HG02981 (cell line): ENCODE measurements at regions not wholly inside any gene's neighbourhood (a gene's known extent, or its start where the extent isn't known, plus 50 kb on each side); places are given as distances from the start of the nearest gene placed in this dataset.
A peak's percentile ranks its signal among the peaks of the same experiment; 100 is the strongest.

Experiments used
- ATAC-seq: cut with Tn5 transposase; IDR thresholded peaks from one replicate; pipeline ENCODE4 v1.9.1; 2021; ENCODE audit warnings: mild to moderate bottlenecking, moderate library complexity; ENCODE audit not compliant: unreplicated experiment

DNA sequence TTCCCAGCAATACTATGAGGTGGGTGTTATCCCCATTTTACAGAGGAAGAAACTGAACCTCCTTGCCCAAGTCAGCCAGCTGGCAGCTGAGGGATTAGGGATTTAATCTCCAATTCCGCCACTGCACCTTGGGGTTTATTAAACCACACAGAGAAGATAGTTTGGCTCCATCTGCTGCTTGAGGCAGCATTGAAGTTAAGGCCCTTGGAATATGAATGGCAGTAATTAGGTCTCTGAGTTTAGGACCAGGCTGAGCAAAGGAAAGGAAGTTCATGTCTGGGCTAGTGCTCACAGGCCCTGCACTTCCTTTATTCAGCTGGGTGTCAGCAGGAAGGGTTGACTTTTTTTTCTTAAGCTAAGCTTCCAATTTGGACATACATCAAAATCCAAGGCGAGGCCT, 86.9 kb upstream of the GDNF start:
- ATAC-seq, result no peak

DNA sequence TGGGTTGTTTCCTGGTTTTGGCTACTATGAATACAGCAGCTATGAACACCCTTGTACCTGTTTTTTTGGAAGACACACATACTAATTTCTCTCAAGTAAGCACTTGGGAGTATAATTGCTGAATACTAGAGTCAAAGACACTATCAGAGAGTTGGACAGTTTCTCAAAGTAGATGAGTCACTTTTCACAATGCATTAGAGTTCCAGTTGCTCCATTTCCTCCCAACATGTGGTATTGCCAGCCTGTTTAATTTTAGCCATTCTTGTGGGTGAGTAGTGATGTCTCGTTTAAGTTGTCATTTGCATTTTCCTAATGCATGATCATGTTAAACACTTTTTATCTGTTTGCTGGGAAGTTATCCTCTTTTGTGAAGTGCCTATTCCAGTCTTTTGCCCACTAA, 81.6 kb upstream of the GDNF start:
- ATAC-seq, result no peak

DNA sequence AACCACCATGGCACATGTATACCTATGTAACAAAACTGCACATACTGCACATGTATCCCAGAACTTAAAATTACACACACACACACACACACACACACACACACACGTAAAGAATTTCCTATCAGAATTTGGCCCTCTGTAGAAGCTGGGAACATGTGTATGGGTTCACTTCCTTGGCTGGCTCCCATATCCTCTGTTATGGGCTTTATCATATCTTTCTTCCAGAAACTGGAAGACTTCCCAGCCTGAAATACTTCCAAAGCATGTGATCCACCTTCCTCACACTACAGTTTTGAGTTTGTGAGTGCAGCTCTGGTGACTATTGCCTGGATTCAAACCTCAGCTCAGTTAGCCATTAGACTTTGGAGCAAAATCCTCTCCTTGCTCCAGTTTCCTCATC, 78.6 kb upstream of the GDNF start:
- no peak for ATAC-seq

DNA sequence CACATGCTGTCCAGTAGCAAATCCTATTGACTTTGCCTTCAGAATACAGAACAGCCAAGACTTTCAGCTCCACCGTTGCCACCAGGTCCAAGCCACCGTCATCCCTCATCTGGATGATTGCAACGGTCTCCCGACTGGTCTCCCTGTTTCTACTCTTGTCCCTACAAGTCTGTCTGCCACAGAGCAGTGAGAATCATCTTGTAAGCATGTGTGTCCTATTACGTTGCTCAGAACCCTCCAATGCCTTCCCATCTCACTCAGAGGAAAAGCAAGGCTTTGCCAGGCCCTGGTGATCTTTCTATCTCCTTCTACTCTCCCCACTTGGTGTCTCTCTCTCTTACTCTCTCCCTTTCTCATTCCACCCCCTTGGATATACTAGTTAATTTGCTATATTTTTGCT, 76.7 kb upstream of the GDNF start:
- no peak for ATAC-seq

DNA sequence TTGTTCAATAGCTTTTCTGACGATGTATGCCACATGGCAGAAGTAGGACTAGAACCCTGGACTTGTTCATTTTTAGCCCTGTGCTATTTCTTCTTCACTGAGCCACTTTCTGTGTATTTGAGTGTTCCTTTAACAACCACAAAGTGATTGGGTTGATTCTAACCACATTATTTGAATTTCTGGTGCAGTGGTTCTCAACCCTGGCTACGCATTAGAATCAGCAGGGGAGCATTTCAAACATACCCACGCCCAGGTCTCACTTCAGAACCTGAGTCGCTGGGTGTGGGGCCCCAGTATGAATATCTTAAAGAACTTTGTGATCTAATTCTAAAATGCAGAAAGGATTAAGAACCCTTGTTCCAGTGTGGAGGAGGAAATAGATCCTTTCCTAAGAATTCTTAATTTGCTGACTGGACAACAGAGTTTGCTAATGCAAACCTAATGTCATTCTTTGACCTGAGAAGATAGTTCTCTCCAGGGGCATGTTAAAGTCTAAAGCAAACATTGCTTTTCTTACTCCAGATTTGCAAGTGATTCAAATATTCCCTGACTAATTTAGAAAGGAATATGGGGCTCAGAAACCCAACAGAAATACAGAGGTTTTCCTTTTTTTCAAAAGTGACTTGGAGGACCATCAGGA, 75.4 kb upstream of the GDNF start:
- ATAC-seq, result peak; percentile 81

DNA sequence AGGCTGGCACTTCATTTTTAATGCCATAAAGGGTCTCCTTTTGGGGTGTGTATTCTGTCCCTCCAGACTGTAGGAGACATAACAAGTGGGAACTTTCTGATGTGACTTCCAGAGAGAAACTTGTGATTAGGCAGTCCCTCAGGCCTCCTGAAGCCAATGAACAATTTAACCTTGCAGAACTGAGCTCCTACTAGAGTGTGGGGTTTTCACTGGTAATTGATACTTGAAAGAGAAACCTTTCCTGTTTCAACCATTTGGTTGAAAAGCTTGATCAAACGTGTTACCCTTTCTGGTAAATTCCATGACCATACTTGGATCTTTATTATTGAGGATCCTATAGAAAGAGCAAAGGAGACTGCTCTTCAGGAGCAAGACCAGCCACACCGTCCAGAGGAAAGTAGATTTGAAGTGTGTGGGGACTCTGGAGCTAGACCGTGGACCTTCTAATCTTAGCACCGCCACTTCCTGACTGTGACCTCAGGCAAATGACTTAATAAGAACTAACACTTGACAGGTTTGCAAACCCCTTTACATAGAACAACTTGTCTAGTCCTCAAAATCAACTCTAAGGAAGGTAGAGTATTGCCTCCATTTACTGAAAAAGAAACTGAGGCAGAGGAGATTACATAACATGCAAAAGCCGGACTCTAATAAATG, 69.9 kb upstream of the GDNF start:
- ATAC-seq, result peak; percentile 78

DNA sequence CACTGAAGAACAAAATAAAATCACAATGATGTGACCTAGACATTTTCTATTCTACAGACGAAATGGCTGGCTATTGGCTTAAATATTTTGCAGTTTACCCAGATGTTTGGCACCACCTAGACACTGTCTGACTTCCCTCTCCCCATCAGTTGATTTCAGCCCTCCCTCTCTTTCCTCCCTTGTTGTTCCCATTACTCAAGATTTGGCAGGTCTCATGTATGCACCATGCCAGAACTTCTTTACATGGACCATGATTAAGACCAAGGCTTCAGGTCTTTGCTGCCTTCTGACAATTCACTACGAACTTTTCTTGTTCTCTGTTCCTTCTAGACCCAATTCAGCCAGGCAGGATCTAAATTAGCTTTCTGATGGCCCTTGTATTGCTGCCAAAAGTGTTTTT, 66.6 kb upstream of the GDNF start:
- ATAC-seq, result no peak

DNA sequence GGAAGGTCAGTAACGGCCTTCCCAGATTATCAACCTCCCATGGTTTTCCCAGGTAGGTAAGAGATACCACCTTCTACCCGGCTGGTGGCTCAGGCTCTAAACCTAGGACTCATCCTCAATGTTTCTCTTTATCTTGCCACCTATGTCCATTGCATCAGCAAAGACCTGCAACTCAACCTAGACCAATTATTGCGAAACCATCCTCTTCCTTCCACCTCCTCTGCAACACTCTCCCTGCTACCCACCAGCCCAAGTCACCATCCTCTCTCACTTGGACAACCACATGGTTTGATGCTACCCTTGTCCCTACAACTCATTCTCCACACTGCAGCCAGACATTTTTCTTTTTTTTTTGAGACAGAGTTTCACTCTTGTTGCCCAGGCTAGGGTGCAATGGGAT, 65.4 kb upstream of the GDNF start:
- ATAC-seq, result no peak

DNA sequence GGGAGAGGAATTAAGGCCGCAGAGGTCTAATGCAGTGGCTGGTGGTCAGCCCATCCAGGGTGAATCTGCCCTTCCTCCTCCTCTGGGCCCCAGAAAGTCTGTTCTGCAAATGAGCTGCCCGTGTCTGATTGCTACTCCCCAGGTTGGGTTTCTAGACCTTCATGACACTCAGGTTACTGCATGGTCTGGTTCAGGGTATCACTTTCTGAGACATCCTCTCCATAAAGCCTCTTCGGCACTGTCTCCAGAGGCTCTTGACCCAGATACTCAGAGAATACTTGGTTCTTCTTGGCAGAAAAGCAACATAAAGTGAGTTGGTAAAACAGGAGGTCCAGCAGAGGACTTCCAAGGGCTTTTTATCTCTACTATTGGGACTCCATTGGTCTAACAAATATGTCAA, 62.5 kb upstream of the GDNF start:
- ATAC-seq, result no peak

DNA sequence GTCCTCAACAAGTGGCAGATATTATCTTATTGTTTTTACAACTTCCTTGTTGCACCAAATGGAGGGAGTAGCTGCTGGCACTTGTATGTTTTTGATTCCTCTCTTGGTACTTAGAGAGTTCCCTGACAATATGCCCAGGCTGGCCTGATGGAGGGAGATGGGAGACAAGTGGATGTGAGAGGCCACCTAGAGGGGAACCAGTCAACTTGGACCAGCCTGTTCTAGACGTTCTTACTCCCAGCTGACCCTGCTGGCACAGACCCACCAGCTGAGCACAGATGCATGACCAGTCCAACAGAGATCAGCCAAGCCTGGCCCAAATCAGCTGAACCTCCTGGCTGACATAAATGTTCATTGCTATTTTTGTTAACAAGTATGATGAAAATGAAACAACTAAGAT, 60.9 kb upstream of the GDNF start:
- ATAC-seq, result no peak

DNA sequence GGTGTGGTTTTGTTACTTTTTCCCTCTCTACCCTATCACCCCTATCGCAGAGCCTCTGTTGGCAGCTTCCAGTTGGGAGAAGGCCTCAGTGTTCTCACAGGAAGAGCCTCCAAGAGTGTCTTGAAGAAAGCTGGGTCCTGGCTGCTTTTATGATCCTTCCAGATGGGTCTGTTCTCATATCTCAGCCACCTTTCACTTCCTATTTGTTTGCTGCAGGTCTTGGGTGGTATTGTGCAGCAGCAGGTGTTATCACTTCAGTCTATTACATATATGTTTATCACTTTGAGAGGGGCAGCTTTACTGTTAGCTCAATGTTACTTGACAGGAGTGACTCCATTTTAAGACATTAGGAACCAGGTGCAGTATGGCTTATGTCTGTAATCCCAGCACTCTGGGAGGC, 59.2 kb upstream of the GDNF start:
- ATAC-seq, result no peak

DNA sequence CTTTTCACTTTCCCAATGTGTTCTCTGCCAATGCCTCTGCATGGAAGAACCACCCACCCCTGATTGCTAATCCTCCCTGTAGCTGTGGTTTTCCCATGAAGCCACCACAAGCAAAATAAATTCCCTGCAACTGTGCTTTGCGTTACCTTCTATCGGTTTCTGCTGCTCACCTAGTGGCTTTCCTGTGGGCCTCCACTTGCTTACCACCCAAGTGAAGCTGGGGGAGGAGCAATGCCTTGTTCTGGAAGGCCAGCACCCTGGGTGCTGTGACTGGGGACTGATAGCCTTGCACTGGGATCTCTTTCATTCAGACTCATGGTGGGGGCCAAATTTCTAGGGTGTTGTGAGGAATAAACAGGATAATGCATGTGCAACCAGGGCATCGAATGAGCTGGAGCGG, 56.3 kb upstream of the GDNF start:
- no peak for ATAC-seq

DNA sequence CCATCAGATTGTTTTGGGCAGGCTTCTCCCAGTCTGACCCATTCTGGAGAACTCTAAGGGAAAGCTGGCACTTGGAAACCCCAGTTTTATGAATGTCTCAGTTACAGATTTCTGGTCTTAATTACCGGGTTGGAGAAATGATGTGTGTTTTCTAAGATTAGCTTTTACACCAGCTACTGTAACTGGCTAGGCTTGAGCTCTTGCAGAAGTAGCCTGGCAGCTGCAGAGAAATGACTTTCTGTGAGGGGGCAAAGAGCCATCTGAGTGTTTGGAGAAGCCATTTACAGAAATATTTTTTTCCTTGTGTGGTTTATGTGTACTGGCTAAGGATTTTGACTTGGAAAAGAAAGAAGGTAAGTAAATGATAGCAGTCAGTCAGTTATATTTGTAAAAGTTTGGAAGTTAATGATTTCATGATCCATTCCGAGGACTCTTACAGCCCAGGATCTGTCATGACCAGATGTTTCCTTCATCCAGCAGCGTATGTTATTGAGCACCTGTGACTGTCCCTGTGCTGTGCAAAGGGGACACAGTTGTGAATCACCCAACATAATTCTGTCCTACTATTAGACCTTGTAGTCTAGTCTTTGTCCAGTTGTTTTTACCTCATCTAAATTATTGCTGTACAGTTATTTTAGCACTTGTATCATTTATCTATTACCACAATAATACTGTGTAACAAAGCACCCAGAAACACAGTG, 53.7 kb upstream of the GDNF start:
- ATAC-seq, result no peak

DNA sequence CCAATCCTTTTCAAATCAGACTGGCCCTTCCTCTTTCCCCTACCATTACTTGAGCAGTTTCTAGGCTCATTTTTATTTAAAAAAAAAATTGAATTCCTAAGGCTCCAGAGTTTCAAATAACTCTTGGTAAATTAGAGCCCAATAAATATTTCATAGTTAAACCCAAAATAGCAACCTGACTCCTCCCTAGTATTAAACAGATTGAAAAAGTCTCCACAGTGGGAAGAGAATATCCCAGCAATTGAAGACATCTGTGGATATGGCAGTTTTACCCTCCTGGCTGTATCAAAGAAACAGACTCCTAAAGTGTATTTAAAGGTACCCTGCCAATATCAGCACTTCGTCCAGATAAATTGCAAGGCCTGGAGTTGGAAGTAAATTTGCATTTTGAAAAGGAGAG, 52.7 kb upstream of the GDNF start:
- no peak for ATAC-seq

DNA sequence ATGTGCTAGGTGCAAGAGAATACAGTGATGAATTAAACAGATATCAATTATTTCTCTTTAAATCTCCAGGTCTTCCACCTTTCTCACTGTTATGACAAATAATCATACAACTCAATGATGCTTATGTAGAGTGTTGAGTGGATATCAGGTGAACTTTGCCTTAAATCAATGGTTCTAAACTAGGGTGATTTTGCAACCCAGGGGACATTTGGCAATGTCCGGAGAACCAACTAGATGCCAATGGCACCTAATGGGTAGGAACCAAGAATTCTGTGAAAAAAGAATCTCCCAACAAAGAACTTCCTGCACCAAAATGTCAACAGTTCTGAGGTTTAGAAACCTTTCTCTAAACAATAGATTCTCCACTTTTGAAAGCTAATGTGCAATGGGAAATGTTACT, 52.0 kb upstream of the GDNF start:
- ATAC-seq, result no peak

DNA sequence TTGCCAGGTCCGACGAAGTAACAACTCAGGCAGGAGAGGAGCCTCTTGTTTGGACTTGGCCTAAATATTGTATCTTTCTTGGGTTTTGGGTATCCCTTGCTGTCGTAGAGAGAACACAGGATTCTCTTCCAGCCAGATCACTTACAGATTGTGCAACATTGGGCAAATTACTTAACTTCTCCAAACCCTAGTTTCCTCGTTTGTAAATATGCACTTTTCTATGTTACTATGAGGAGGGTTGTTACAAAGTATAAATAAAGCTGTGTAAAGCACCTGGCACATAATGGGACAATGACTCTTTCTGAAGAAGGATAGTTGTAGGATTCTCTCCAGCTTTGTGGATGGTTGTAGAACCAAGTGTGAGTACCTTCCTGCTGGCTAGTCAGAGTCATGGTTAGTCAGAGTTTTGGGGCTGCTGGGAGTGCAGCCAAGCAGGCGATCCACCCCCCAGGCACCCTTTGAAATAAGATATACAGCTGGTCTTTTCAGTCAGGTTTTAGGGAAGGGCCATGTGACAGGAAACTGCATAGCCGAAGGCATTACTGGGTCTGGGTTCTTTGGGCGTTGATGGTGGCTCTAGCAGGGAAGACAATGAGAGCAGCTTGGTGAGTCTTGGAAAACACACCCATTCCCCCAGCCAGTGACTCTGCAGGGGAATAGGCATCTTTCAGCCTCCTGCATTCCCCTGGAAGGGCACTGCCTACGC, 49.9 kb upstream of the GDNF start:
- ATAC-seq, result no peak
